Hepatocyte (in vitro differentiated cells): ENCODE measurements at regions not wholly inside any gene's neighbourhood (a gene's known extent, or its start where the extent isn't known, plus 50 kb on each side); places are given as distances from the start of the nearest gene placed in this dataset.
"Not testable (repeated sequence)": the region's sequence is repeated elsewhere in the genome, so short reads cannot be mapped to it uniquely, and the experiment has no call there.

Experiments
- DNase-seq: peaks from one replicate; pipeline ENCODE4 v3.0.0-alpha.2; 2016; ENCODE audit warnings: low spot score
- H2AFZ ChIP-seq: fragments of 200-600 bp; sonication (generic); 2 replicates; pipeline ENCODE4 v1.6.0; 2016; ENCODE audit warnings: antibody characterized with exemption, mild to moderate bottlenecking
- H3K27ac ChIP-seq: fragments of 200-600 bp; sonication (generic); 2 replicates; pipeline ENCODE4 v1.5.1; 2016; ENCODE audit warnings: mild to moderate bottlenecking
- H3K27me3 ChIP-seq: fragments of 200-600 bp; sonication (generic); 2 replicates; pipeline ENCODE4 v1.6.1; 2016
- H3K36me3 ChIP-seq: fragments of 200-600 bp; sonication (generic); replicated peaks from 2 replicates; pipeline ENCODE4 v1.5.1; 2016; ENCODE audit warnings: low read depth; ENCODE audit not compliant: insufficient read depth
- H3K4me1 ChIP-seq: fragments of 200-600 bp; sonication (generic); 2 replicates; pipeline ENCODE4 v1.5.1; 2016; ENCODE audit warnings: mild to moderate bottlenecking, moderate library complexity; ENCODE audit not compliant: insufficient read depth
- H3K4me2 ChIP-seq: fragments of 200-600 bp; sonication (generic); 2 replicates; pipeline ENCODE4 v1.6.0; 2016
- H3K4me3 ChIP-seq: fragments of 200-600 bp; sonication (generic); 2 replicates; pipeline ENCODE4 v1.5.1; 2016; ENCODE audit warnings: mild to moderate bottlenecking
- H3K79me2 ChIP-seq: fragments of 200-600 bp; sonication (generic); 2 replicates; pipeline ENCODE4 v1.6.0; 2017; ENCODE audit warnings: mild to moderate bottlenecking
- H3K9me2 ChIP-seq: fragments of 200-600 bp; sonication (generic); replicated peaks from 2 replicates; pipeline ENCODE4 v1.6.0; 2017; ENCODE audit warnings: mild to moderate bottlenecking; ENCODE audit not compliant: insufficient read depth
- H3K9me3 ChIP-seq: fragments of 200-600 bp; sonication (generic); 2 replicates; pipeline ENCODE4 v1.5.1; 2016; ENCODE audit warnings: low read depth, mild to moderate bottlenecking
- H4K20me1 ChIP-seq: fragments of 200-600 bp; sonication (generic); 2 replicates; pipeline ENCODE4 v1.6.0; 2016; ENCODE audit warnings: mild to moderate bottlenecking; ENCODE audit not compliant: insufficient read depth, poor library complexity, severe bottlenecking
- CTCF ChIP-seq: fragments of 200-600 bp; sonication (generic); IDR thresholded peaks from 2 replicates; pipeline ENCODE4 v1.5.1; 2016; ENCODE audit warnings: antibody characterized with exemption, mild to moderate bottlenecking; ENCODE audit not compliant: poor library complexity
- EZH2 ChIP-seq: fragments of 200-600 bp; sonication (generic); IDR thresholded peaks from 2 replicates; pipeline ENCODE4 v1.6.1; 2016; ENCODE audit warnings: antibody characterized with exemption, mild to moderate bottlenecking, borderline replicate concordance
- EZH2phosphoT487 ChIP-seq: fragments of 200-600 bp; sonication (generic); IDR thresholded peaks from one replicate; pipeline ENCODE4 v1.6.1; 2018; ENCODE audit warnings: antibody characterized with exemption, mild to moderate bottlenecking, low read depth, moderate library complexity; ENCODE audit not compliant: unreplicated experiment, severe bottlenecking
- WGBS: methylation state at CpG from one replicate; pipeline ENCODE4 v1.1.6; 2016; ENCODE audit warnings: low lambda C conversion rate; ENCODE audit errors: missing lambda C conversion rate; 5-methylcytosine and 5-hydroxymethylcytosine counted together

- Histone ChIP-seq H2AFZ (no peak overlapping the region), H3K9me3 (no peaks in the 10 kb centered on the region), H3K4me1 (no peaks in the 10 kb centered on the region), H3K4me3 (no peak overlapping the region), H3K36me3 (no peaks in the 10 kb centered on the region), H4K20me1 (no peaks in the 10 kb centered on the region), H3K27me3 (no peaks in the 10 kb centered on the region), H3K4me2 (no peak overlapping the region), H3K27ac (no peak overlapping the region), H3K9me2 (no peaks in the 10 kb centered on the region), H3K79me2 (no peaks in the 10 kb centered on the region)
- 75% methylated on average over 1 of the region's 1 CpG for WGBS
- no peak for DNase-seq
- TF ChIP-seq EZH2phosphoT487 = no peak
- no peak for TF ChIP-seq EZH2
- TF ChIP-seq CTCF = no peak
These were observed 847.8 kb downstream of the RAPGEF2 start for GRCh38 chr4:159950707-159951106.

- Histone ChIP-seq H3K4me2 (no peak overlapping the region), H2AFZ (no peak overlapping the region), H3K27me3 (no peaks in the 10 kb centered on the region), H3K27ac (no peak overlapping the region), H3K4me1 (no peaks in the 10 kb centered on the region), H3K9me2 (no peaks in the 10 kb centered on the region), H3K4me3 (no peak overlapping the region), H4K20me1 (no peaks in the 10 kb centered on the region), H3K9me3 (no peaks in the 10 kb centered on the region), H3K36me3 (no peaks in the 10 kb centered on the region), H3K79me2 (no peaks in the 10 kb centered on the region)
- no peak for TF ChIP-seq CTCF
- no peak for TF ChIP-seq EZH2phosphoT487
- TF ChIP-seq EZH2 = no peak
- no peak for DNase-seq
- WGBS = 80% methylated on average over 4 of the region's 4 CpGs
These were observed 863.9 kb downstream of the RAPGEF2 start for GRCh38 chr4:159966746-159967145.

- not testable (repeated sequence) for H4K20me1 ChIP-seq, H3K79me2 ChIP-seq, H3K9me2 ChIP-seq, H3K27me3 ChIP-seq, H3K36me3 ChIP-seq, H3K9me3 ChIP-seq, DNase-seq, H3K4me1 ChIP-seq, H3K4me3 ChIP-seq
- 27% methylated on average over 6 of the region's 6 CpGs for WGBS
- Histone ChIP-seq H3K4me2 (peak overlapping the region; percentile 39), H2AFZ (peak overlapping the region; percentile 55), H3K27ac (peak overlapping the region; percentile 61)
These were observed 874.1 kb downstream of the RAPGEF2 start for GRCh38 chr4:159976871-159977482.

- H3K27me3 ChIP-seq = no peaks in the 10 kb centered on the region
- 90% methylated on average over 9 of the region's 9 CpGs for WGBS
- H3K36me3 ChIP-seq = no peaks in the 10 kb centered on the region
- H3K27ac ChIP-seq = no peak overlapping the region
- no peaks in the 10 kb centered on the region for H3K4me1 ChIP-seq
- no peaks in the 10 kb centered on the region for H4K20me1 ChIP-seq
- no peak for DNase-seq
- no peak overlapping the region for H3K4me2 ChIP-seq
- H3K79me2 ChIP-seq = no peaks in the 10 kb centered on the region
- no peak for TF ChIP-seq EZH2phosphoT487
- H3K9me3 ChIP-seq = no peaks in the 10 kb centered on the region
- H3K4me3 ChIP-seq = no peak overlapping the region
- no peak overlapping the region for H2AFZ ChIP-seq
- no peaks in the 10 kb centered on the region for H3K9me2 ChIP-seq
These were observed 875.2 kb downstream of the RAPGEF2 start for GRCh38 chr4:159977907-159978617.
